ENCODE measurements at regions not wholly inside any gene's neighbourhood (a gene's known extent, or its start where the extent isn't known, plus 50 kb on each side); places are given as distances from the start of the nearest gene placed in this dataset.

GRCh38 chr7:132065193-132065988, 509.0 kb upstream of the PODXL start:
- Mint-ChIP-seq H3K4me1 (peaks cover 14% of the 10 kb centered on the region), H3K4me3 (no peak overlapping the region), H3K36me3 (ENCODE audit: low read depth) (no peaks in the 10 kb centered on the region), H3K27me3 (ENCODE audit: low read depth) (no peaks in the 10 kb centered on the region), H3K27ac (ENCODE audit: unreplicated experiment) (no peak overlapping the region), H3K9me3 (no peaks in the 10 kb centered on the region)
- DNase-seq (ENCODE audit: low read depth, low spot score): no peak
- no peak for TF ChIP-seq CTCF (conservative IDR thresholded peaks at IDR 0.05)

- Mint-ChIP-seq H3K36me3 (ENCODE audit: low read depth) (no peaks in the 10 kb centered on the region), H3K9me3 (peaks cover 2% of the 10 kb centered on the region), H3K4me3 (no peak overlapping the region), H3K27ac (ENCODE audit: unreplicated experiment) (no peak overlapping the region), H3K4me1 (peaks cover 14% of the 10 kb centered on the region), H3K27me3 (ENCODE audit: low read depth) (no peaks in the 10 kb centered on the region)
- no peak for TF ChIP-seq CTCF (conservative IDR thresholded peaks at IDR 0.05)
- DNase-seq (ENCODE audit: low read depth, low spot score): no peak
Measured at GRCh38 chr7:132063800-132064199, 507.4 kb upstream of the PODXL start.

GRCh38 chr7:132061937-132062336, 505.5 kb upstream of the PODXL start:
- Mint-ChIP-seq H3K27me3 (ENCODE audit: low read depth) (no peaks in the 10 kb centered on the region), H3K4me1 (peaks cover 11% of the 10 kb centered on the region), H3K4me3 (no peak overlapping the region), H3K27ac (ENCODE audit: unreplicated experiment) (no peak overlapping the region), H3K36me3 (ENCODE audit: low read depth) (no peaks in the 10 kb centered on the region), H3K9me3 (peaks cover 7% of the 10 kb centered on the region)
- TF ChIP-seq CTCF (conservative IDR thresholded peaks at IDR 0.05): no peak
- no peak for DNase-seq (ENCODE audit: low read depth, low spot score)

- Mint-ChIP-seq H3K4me3 (no peak overlapping the region), H3K27me3 (ENCODE audit: low read depth) (no peaks in the 10 kb centered on the region), H3K27ac (ENCODE audit: unreplicated experiment) (no peak overlapping the region), H3K4me1 (no peaks in the 10 kb centered on the region), H3K9me3 (peaks cover 10% of the 10 kb centered on the region), H3K36me3 (ENCODE audit: low read depth) (no peaks in the 10 kb centered on the region)
- TF ChIP-seq CTCF (conservative IDR thresholded peaks at IDR 0.05): no peak
- no peak for DNase-seq (ENCODE audit: low read depth, low spot score)
Measured at GRCh38 chr7:132059141-132059540, 502.7 kb upstream of the PODXL start.

- Mint-ChIP-seq H3K27ac (ENCODE audit: unreplicated experiment) (no peak overlapping the region), H3K4me1 (no peaks in the 10 kb centered on the region), H3K4me3 (no peak overlapping the region), H3K9me3 (peaks cover 14% of the 10 kb centered on the region), H3K27me3 (ENCODE audit: low read depth) (no peaks in the 10 kb centered on the region), H3K36me3 (ENCODE audit: low read depth) (no peaks in the 10 kb centered on the region)
- DNase-seq (ENCODE audit: low read depth, low spot score): no peak
- TF ChIP-seq CTCF (conservative IDR thresholded peaks at IDR 0.05): no peak
Measured at GRCh38 chr7:132055336-132056120, 499.1 kb upstream of the PODXL start.

Data from neural crest cell (in vitro differentiated cells).